SU-DHL-6 (cell line): ENCODE measurements at regions not wholly inside any gene's neighbourhood (a gene's known extent, or its start where the extent isn't known, plus 50 kb on each side); places are given as distances from the start of the nearest gene placed in this dataset.

Experiments used
- EZH2phosphoT487 ChIP-seq: fragments of 200-600 bp; sonication (generic), shearing (Covaris generic); conservative IDR thresholded peaks from 2 replicates; pipeline ENCODE4 v1.6.1; 2018; ENCODE audit warnings: mild to moderate bottlenecking, antibody characterized with exemption, low read length, moderate library complexity, mixed read lengths
- TF ChIP-seq, protein P1 (sequence below): fragments of 200-600 bp; sonication (generic); IDR thresholded peaks from one replicate; pipeline ENCODE4 v1.5.1; 2017; ENCODE audit warnings: antibody characterized with exemption, mild to moderate bottlenecking, low read length, moderate library complexity; ENCODE audit not compliant: insufficient read depth, poor library complexity, severe bottlenecking

DNA sequence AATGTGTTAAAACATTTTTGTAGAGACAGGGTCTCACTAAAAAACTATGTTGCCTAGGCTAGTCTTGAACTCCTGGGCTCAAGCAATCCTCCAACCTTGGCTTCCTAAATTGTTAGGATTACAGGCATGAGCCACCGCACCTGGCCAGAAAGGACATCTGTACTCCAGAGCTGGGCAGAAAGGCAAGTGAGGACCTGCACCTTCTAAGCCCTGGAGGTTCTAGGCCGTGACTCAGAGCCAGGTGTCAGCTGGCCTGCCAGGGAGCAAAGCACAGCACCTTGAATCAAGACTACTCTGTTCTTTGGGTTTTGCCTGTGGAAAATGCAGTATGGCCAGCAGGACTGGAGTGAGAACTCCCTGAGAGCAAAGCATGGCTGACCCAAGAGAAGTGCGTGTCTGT lies 396.5 kb downstream of the ADRA2A start:
- TF ChIP-seq, protein P1, sequence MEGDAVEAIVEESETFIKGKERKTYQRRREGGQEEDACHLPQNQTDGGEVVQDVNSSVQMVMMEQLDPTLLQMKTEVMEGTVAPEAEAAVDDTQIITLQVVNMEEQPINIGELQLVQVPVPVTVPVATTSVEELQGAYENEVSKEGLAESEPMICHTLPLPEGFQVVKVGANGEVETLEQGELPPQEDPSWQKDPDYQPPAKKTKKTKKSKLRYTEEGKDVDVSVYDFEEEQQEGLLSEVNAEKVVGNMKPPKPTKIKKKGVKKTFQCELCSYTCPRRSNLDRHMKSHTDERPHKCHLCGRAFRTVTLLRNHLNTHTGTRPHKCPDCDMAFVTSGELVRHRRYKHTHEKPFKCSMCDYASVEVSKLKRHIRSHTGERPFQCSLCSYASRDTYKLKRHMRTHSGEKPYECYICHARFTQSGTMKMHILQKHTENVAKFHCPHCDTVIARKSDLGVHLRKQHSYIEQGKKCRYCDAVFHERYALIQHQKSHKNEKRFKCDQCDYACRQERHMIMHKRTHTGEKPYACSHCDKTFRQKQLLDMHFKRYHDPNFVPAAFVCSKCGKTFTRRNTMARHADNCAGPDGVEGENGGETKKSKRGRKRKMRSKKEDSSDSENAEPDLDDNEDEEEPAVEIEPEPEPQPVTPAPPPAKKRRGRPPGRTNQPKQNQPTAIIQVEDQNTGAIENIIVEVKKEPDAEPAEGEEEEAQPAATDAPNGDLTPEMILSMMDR: no peak
- no peak for TF ChIP-seq EZH2phosphoT487
